OCI-LY7 (cell line): ENCODE measurements at regions not wholly inside any gene's neighbourhood (a gene's known extent, or its start where the extent isn't known, plus 50 kb on each side); places are given as distances from the start of the nearest gene placed in this dataset.

ENCODE experiments used
- BruUV-seq: library from RNA; stranded (reverse); fragments of 400-500 nt; replicated peaks from 2 replicates; lab custom pipeline; 2021; lab: Mats Ljungman, UMichigan
- CTCF ChIA-PET: fragments of 300-600 bp; sonication (Branson Sonifier 250); formaldehyde crosslinking; loops from one replicate; lab custom pipeline; 2022; ENCODE audit warnings: antibody characterized with exemption; ENCODE audit not compliant: unreplicated experiment; lab: Charles Lee
- POLR2A ChIA-PET: fragments of 300-600 bp; sonication (Branson Sonifier 250); formaldehyde crosslinking; loops from one replicate; lab custom pipeline; 2022; ENCODE audit warnings: antibody characterized with exemption; lab: Charles Lee
- DNase-seq: peaks from one replicate; pipeline ENCODE4 v3.0.0-alpha.2; 2015; ENCODE audit warnings: low spot score
- H2AFZ ChIP-seq: fragments of 200-600 bp; sonication (generic), shearing (Covaris generic); 2 replicates; pipeline ENCODE4 v1.6.1; 2014; ENCODE audit warnings: mild to moderate bottlenecking, antibody characterized with exemption, low read length, moderate library complexity
- H3K27ac ChIP-seq: fragments of 200-600 bp; sonication (generic); 2 replicates; pipeline ENCODE4 v1.5.1; 2014; ENCODE audit warnings: mixed run types, low read depth, mild to moderate bottlenecking, moderate library complexity, low read length, inconsistent platforms; ENCODE audit not compliant: poor library complexity, severe bottlenecking
- H3K36me3 ChIP-seq: fragments of 200-600 bp; sonication (generic); 2 replicates; pipeline ENCODE4 v1.6.1; 2014; ENCODE audit warnings: mild to moderate bottlenecking, antibody characterized with exemption, low read length, moderate library complexity, mixed read lengths; ENCODE audit not compliant: insufficient read depth
- H3K4me1 ChIP-seq: fragments of 200-600 bp; sonication (generic); 2 replicates; pipeline ENCODE4 v1.5.1; 2014; ENCODE audit warnings: mild to moderate bottlenecking, low read length; ENCODE audit not compliant: insufficient read depth, poor library complexity, severe bottlenecking
- H3K4me2 ChIP-seq: fragments of 200-600 bp; sonication (generic); 2 replicates; pipeline ENCODE4 v1.6.1; 2014; ENCODE audit warnings: mild to moderate bottlenecking, low read length
- H3K4me3 ChIP-seq: fragments of 200-600 bp; sonication (generic); 2 replicates; pipeline ENCODE4 v1.5.1; 2014; ENCODE audit warnings: mild to moderate bottlenecking, low read depth, low read length; ENCODE audit not compliant: poor library complexity, severe bottlenecking
- H3K79me2 ChIP-seq: fragments of 200-600 bp; sonication (generic); 2 replicates; pipeline ENCODE4 v1.6.1; 2016; ENCODE audit warnings: low read depth, mild to moderate bottlenecking, low read length, moderate library complexity, mixed read lengths; ENCODE audit not compliant: insufficient read depth
- H3K9me2 ChIP-seq: fragments of 200-600 bp; sonication (generic); 2 replicates; pipeline ENCODE4 v1.6.1; 2016; ENCODE audit warnings: mild to moderate bottlenecking, low read length, mixed read lengths; ENCODE audit not compliant: insufficient read depth
- H3K9me3 ChIP-seq: fragments of 200-600 bp; sonication (generic); 2 replicates; pipeline ENCODE4 v1.6.1; 2014; ENCODE audit warnings: mild to moderate bottlenecking, mixed run types, low read length, mixed read lengths
- H4K20me1 ChIP-seq: fragments of 200-600 bp; sonication (generic); 2 replicates; pipeline ENCODE4 v1.6.1; 2014; ENCODE audit warnings: mild to moderate bottlenecking, antibody characterized with exemption, low read length, moderate library complexity, mixed read lengths; ENCODE audit not compliant: insufficient read depth
- CTCF ChIP-seq: fragments of 200-600 bp; sonication (generic); conservative IDR thresholded peaks from 2 replicates; pipeline ENCODE4 v1.5.1; 2014; ENCODE audit warnings: mild to moderate bottlenecking, antibody characterized with exemption, low read length, moderate library complexity, mixed read lengths
- EZH2phosphoT487 ChIP-seq: fragments of 200-600 bp; sonication (generic); IDR thresholded peaks from 2 replicates; pipeline ENCODE4 v1.6.1; 2018; ENCODE audit warnings: low read depth, borderline replicate concordance, mild to moderate bottlenecking, mixed run types, antibody characterized with exemption, low read length, moderate library complexity, mixed read lengths
- intact Hi-C: fragments of 100-400 bp; cut with micrococcal nuclease; formaldehyde crosslinking; loops from one replicate; pipeline ENCODE4 v1.10.0; 2022; ENCODE audit not compliant: unreplicated experiment

DNA sequence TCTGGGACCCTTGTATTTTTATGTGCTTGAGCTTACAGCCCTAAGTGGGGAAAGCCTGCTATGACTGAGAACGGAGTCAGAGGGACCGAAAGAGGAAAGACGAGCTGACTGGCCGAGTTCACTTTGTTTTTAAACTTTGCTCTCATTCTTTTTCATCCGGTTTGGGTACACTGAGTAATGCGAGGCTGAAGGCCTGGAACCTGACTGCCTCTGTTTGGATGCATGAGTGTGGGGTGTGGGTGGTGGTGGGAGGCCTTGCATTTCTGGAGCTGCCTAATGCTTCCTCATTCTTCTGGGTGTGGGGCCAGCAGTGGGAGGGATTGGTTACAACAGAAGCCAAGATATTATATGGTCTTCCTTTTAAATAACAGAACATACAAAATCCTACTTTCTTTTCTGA lies 155.5 kb downstream of the BUB3 start:
- no peak overlapping the region for H3K27ac ChIP-seq
- CTCF ChIA-PET: no interaction called here

GRCh38 chr10:123316776-123317175 lies 162.6 kb downstream of the BUB3 start:
- Histone ChIP-seq H3K4me2 (no peak overlapping the region), H3K79me2 (no peaks in the 10 kb centered on the region), H3K27ac (no peak overlapping the region), H4K20me1 (no peaks in the 10 kb centered on the region), H3K4me3 (no peak overlapping the region), H3K9me2 (no peaks in the 10 kb centered on the region), H2AFZ (no peak overlapping the region), H3K4me1 (no peaks in the 10 kb centered on the region), H3K9me3 (no peaks in the 10 kb centered on the region), H3K36me3 (no peaks in the 10 kb centered on the region)
- POLR2A ChIA-PET: no interaction called here
- CTCF ChIA-PET: no interaction called here
- TF ChIP-seq CTCF (no peak), EZH2phosphoT487 (no peak)
- no TSS peak for BruUV-seq
- intact Hi-C loops: no loop called here
- no peak for DNase-seq

More for the DNA sequence above, 155.5 kb downstream of the BUB3 start:
- H3K9me2 ChIP-seq: no peaks in the 10 kb centered on the region
- H2AFZ ChIP-seq: no peak overlapping the region
- no peak overlapping the region for H3K4me2 ChIP-seq
- intact Hi-C loops: no loop called here
- no peaks in the 10 kb centered on the region for H3K9me3 ChIP-seq
- DNase-seq: no peak
- H3K36me3 ChIP-seq: no peaks in the 10 kb centered on the region
- POLR2A ChIA-PET: interaction anchor here (0.9 kb wide), 1 partner anchor 51 kb away, joined by 3 read pairs; no protein-coding TSS in a partner anchor
- BruUV-seq: no TSS peak
- H3K4me3 ChIP-seq: no peak overlapping the region
- TF ChIP-seq EZH2phosphoT487 (no peak), CTCF (no peak)
- H3K4me1 ChIP-seq: no peaks in the 10 kb centered on the region
- no peaks in the 10 kb centered on the region for H3K79me2 ChIP-seq
- no peaks in the 10 kb centered on the region for H4K20me1 ChIP-seq

GRCh38 chr10:123318516-123318915 lies 164.3 kb downstream of the BUB3 start:
- no peak for DNase-seq
- Histone ChIP-seq H3K4me1 (no peaks in the 10 kb centered on the region), H3K36me3 (no peaks in the 10 kb centered on the region), H3K79me2 (no peaks in the 10 kb centered on the region), H3K9me2 (no peaks in the 10 kb centered on the region), H4K20me1 (no peaks in the 10 kb centered on the region), H3K27ac (no peak overlapping the region), H2AFZ (no peak overlapping the region), H3K4me2 (no peak overlapping the region), H3K9me3 (no peaks in the 10 kb centered on the region), H3K4me3 (no peak overlapping the region)
- ChIA-PET CTCF (no interaction called here), POLR2A (no interaction called here)
- BruUV-seq: no TSS peak
- intact Hi-C loops: no loop called here
- TF ChIP-seq EZH2phosphoT487: no peak
- TF ChIP-seq CTCF: no peak
